GDM1 (cell line): ENCODE measurements at regions not wholly inside any gene's neighbourhood (a gene's known extent, or its start where the extent isn't known, plus 50 kb on each side); places are given as distances from the start of the nearest gene placed in this dataset.
A peak's percentile ranks its signal among the peaks of the same experiment; 100 is the strongest.
"Not testable (repeated sequence)": the region's sequence is repeated elsewhere in the genome, so short reads cannot be mapped to it uniquely, and the experiment has no call there.

Experiments used
- DNase-seq: peaks from one replicate; lab custom pipeline; 2025; lab: John Stamatoyannopoulos, UW

DNA sequence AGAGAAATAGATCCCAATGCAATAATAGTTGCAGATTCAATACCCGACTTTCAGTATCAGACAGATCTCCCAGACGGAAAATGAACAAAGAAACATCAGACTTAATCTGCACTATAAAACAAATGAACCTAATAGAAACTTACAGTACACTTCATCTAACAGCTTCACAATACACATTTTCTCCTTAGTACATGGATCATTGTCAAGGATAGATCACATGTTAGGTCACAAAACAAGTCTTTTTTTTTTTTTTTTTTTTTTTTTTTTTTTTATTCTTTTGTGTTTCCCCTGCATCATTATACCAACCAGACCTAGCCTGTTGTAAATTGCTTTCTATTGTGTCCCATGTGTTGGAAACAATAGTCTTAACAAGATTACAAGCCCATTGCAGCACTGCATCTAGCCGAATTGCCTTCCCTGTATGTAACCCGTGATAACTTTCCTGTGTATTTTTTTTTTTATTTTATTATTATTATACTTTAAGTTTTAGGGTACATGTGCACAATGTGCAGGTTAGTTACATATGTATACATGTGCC lies 134.0 kb upstream of the MAD2L1 start:
- DNase-seq = not testable (repeated sequence)

DNA sequence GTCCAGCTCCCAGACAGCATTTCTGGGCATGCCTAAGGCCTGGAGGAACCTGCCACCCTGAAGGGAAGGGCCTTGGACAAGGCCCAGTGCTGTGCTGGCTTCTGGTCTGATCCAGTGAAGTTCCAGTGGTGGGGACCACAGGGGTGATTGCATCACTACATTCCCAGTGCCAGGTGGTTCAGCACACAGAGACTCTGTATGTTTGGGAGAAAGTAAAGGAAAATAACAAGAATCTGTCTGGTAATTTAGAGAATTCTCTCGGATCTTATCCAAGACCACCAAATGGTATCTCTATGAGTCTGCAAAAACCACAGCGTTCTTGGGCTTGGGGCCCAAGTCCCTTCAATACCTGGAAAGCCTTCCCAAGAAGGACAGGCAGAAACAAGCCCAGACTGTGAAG lies 131.8 kb upstream of the MAD2L1 start:
- DNase-seq = no peak

DNA sequence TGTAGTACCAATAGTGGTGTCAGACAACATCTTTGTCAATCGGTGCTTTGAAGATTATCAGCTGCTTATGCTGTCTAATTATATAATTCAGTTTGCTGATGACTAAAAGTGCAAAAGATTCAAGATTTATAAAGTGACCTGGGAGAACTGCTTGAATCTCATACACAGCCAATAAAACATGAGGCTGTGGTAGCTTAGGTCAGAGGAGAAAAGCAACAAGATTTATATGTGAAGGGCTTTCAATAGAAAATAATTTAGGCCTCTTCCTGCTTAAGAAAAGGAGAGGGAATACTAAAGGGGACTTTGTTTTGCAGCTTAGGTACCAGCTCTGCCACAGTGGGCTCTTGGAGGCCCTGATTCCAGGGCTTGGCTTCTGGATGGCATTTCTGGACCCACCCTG lies 111.0 kb upstream of the MAD2L1 start:
- no peak for DNase-seq

DNA sequence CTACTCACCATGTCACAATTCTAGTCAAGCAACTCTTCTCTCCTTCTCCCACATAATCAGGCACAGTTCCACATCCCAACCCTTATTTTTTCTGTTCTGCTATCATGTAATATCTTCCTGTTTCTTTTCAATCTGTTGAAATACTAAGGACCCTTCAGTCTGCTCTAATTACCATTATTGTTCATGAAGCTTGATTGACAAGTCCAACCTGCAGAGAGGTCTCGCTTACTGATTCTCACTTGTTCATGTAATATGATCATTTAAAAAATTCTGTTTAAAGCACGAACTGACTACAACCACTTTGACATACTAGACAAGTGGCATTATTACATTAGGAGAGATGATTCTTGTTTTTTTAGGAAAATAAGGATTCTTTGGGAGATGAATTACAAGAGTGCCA lies 108.6 kb upstream of the MAD2L1 start:
- DNase-seq = no peak

DNA sequence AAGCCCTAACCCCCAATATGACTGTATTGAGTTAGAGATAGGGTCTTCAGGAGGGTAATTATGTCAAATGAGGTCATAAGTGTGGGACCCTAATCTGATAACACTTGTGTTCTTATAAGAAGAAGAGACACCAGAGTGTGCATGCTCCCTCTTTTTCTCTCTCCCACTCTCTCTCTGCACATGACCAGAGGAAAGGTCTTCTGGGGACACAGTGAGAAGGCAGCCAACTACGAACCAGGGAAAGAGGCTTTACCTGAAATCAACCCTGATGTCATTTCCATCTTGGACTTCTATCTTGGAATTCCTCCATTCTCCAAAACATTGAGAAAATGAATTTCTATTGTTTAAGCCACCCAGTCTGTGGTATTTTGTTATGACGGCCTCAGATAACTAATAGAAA lies 97.2 kb upstream of the MAD2L1 start:
- DNase-seq = no peak

DNA sequence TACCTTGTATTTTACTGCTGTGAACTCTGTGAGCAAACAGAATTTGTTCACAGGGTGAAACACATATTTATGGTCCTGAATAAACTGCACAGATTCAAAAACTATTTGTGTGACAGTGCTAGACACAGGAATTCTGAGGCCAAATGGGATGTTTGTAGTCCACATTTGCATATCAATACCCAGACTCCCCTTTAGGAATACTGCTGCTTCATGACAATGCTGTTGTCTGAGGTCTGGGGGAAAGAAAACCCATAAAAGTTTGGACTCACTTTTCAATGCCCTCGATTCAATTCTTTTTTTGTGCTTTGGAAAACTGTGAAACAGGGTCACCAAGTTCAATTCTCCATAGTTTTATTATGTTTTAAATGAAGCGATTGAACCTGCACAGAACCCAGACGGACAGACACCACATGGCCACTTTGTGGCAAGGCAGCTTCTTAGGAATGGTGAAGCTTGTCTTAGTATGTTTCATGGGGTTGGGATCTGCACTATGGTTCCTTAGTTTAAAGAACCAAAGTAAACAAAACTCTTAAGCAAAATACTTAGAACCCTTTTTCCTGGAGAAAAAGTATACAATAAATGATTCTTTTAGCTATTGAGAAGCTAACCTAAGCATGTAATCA lies 92.3 kb upstream of the MAD2L1 start:
- no peak for DNase-seq

DNA sequence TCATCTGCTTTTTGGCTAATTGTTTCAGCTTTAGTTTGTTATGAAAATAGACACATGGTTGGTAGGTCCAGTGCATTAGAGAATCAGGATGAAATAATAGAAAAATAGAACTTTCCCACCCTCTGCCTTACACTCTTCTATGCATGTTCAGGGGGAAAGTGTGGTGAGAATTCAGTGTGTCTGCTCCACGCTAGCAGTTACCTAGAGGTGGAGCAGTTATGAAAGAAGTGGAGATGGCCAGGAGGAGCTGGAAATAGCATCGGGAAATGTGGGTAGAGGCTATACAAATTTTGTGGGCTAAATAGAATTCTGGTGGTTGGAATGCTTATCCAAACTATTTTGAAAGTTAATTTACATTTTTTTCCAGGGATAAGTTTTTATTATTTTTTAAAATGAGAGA lies 91.4 kb upstream of the MAD2L1 start:
- DNase-seq = no peak

DNA sequence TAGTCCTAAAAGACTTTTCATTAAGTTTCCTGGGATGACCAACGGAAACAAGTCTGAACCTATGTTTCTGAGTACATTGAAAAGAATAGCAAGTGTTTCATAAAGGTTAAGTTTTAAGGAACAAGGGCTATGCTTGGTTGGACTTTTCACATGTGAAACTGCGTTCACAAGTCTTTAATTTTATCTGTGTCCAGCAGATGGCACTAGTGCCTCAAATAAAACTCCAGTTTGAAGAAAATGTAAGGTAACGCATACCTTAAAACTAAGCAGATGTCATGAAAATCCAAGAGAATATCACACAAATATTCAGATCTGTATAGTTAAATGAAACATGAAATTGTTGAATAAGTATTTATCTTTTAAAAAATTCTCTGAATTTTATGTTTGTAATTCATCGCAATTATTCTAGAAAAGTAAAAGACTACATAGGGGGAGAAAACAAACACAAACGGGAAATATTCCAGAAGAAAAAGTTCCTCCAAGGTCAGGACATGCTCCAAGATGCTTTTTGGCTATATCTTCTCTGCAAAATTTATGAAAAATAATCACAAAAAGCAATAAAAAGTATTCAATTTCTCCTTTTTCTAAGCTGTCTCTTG lies 89.6 kb upstream of the MAD2L1 start:
- peak; percentile 1 for DNase-seq

DNA sequence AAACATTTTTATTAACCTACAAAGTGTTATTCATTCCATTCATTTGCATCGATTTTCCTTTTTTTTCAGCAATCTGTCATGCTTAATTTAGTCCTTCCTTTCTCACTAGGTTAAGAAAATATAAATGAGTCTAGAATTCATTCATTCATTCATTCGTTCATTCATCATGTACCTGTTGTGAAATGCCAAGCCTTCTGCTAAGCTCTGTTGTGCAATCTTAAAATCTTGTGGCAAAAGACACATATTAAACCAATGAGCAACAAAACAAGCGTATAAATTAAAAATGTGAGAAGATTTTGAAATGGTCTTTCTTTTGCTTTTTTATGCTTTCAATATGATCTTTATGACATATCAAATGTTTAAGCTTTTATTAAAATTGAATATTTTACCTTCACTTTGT lies 88.6 kb upstream of the MAD2L1 start:
- no peak for DNase-seq

DNA sequence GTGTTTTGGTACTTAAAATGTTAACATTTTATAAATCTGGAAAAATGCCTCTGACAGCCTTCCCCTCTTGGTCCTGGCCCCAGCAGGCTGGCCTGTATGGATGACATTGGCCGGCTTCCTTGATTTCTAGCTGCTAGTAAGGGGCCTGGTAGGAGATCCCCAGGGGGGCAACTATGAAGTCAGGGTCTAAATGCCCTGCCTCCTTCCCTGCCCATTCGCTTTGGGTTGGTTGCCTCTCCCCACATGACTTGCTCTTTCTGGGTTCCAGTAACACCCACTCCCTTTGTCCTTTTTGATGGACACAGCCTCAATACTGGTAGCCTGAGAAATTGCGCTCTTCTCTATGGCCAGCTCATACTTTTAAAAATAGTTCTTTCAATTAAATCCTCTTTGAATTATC lies 78.0 kb upstream of the MAD2L1 start:
- no peak for DNase-seq

DNA sequence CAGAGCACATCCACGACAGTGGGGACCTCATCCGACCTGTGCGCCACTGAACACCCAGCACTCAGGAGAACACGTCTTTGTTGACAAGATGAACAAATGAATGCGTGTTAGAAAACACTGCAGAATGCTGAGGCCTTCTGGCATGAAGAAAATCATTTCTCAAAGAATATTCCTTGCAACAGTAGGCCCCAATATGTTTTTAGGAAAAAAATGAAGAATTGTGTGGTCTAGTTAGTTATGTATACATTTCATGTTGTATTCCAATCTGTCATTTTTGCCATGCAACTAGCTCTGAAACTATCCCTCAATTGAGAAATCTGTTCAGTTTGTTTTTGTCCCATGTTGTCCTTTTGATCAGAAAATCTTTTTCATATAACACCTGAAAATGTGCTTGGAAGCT lies 77.4 kb upstream of the MAD2L1 start:
- DNase-seq = no peak

DNA sequence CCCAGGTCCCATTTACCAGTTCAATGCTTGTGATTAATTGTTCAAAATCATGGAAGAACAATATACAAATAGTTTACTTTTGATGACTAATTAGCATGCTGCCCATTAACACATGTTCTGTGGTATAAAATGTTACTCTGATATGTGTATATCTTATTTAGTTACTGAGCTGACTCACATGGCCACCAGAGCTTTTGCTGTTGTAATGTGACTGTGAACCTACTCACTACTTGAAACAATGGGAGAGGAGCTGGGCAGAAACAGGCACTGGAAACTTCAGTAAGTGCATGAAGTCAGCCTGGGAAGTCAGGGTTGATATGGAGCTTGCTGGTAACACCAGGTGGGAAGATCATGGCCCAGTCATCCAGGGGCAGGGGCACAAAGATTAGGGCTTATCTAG lies 72.7 kb upstream of the MAD2L1 start:
- no peak for DNase-seq

DNA sequence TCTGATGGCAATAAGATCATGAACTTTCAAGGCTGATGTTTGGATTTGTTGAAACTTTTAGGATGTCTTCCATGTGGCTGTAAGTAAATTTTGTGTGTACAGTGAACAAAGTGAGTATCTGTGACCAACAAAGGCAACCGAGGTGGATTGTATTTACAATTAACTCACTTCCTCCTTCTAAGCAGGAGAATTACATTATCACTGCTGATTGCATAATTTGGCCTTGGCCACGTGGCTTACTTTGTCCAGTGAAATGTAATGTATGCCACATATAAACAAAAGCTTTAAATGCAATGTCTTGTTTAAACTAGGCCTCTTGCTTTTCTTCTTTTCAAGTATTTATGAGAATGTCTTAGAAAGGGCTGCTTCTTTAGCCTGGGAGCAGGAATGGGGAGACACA lies 66.3 kb upstream of the MAD2L1 start:
- no peak for DNase-seq

DNA sequence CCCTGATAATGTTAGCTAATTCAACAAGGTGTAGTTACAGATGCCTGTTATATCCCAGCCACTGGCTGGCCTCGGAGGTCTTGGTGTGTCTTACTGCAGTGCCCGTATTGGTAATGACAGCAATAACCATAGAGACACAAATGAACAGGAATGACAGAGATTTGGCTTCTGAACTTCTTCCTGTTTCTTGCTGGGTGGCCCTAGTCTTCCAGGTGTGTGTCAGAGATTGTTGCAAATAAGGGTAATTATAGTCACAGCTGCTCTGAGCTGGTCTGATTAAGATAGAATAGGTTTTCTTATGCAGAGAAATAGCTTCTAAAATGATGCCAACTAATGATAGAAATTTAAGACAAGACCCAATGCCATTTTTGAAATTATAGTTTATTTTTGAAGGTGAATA lies 64.1 kb upstream of the MAD2L1 start:
- DNase-seq = no peak
